GM12872 (cell line): ENCODE measurements at regions not wholly inside any gene's neighbourhood (a gene's known extent, or its start where the extent isn't known, plus 50 kb on each side); places are given as distances from the start of the nearest gene placed in this dataset.

Experiments
- TF ChIP-seq, protein P1 (sequence below): IDR thresholded peaks from 3 replicates; pipeline ENCODE4 v1.5.1; 2011; ENCODE audit warnings: low read depth, mild to moderate bottlenecking, low read length, moderate library complexity; ENCODE audit not compliant: insufficient read depth

DNA sequence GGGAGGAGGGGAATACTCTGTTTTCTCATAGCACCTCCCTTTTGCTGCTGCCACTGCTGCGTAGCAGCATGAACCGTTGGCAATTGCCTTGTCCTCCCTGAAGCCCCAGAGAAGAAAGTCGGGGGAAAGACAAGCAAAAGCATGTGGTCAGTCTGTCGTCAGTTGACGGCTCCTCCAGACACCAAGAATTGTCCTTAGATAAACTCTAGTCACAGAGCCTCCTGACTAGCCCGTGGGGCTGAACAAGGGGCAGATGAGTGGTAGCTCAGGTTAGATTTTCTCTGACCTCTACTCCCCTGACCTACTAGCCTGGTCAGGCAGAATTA lies 126.4 kb upstream of the HSD17B12 start:
- TF ChIP-seq, protein P1, sequence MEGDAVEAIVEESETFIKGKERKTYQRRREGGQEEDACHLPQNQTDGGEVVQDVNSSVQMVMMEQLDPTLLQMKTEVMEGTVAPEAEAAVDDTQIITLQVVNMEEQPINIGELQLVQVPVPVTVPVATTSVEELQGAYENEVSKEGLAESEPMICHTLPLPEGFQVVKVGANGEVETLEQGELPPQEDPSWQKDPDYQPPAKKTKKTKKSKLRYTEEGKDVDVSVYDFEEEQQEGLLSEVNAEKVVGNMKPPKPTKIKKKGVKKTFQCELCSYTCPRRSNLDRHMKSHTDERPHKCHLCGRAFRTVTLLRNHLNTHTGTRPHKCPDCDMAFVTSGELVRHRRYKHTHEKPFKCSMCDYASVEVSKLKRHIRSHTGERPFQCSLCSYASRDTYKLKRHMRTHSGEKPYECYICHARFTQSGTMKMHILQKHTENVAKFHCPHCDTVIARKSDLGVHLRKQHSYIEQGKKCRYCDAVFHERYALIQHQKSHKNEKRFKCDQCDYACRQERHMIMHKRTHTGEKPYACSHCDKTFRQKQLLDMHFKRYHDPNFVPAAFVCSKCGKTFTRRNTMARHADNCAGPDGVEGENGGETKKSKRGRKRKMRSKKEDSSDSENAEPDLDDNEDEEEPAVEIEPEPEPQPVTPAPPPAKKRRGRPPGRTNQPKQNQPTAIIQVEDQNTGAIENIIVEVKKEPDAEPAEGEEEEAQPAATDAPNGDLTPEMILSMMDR = no peak

DNA sequence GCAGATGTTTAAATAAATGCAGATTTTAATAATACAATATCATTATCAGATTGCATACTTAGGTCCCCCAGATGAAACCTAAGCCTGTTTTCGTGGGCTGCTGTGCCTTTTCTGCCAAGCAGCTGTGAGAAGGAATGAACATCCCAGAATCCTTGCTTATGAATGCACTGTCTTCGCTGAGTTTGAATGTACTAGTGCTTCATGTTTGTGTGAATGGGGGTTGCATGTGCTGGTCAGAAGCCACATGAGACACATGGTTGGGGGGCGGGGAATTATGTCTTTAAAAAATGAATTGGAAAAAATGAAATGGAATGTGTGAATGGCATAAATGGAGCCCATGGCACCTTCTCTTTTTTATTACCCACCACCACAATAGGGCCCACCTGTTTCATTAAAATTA lies 125.4 kb upstream of the HSD17B12 start:
- TF ChIP-seq, protein P1 = no peak

DNA sequence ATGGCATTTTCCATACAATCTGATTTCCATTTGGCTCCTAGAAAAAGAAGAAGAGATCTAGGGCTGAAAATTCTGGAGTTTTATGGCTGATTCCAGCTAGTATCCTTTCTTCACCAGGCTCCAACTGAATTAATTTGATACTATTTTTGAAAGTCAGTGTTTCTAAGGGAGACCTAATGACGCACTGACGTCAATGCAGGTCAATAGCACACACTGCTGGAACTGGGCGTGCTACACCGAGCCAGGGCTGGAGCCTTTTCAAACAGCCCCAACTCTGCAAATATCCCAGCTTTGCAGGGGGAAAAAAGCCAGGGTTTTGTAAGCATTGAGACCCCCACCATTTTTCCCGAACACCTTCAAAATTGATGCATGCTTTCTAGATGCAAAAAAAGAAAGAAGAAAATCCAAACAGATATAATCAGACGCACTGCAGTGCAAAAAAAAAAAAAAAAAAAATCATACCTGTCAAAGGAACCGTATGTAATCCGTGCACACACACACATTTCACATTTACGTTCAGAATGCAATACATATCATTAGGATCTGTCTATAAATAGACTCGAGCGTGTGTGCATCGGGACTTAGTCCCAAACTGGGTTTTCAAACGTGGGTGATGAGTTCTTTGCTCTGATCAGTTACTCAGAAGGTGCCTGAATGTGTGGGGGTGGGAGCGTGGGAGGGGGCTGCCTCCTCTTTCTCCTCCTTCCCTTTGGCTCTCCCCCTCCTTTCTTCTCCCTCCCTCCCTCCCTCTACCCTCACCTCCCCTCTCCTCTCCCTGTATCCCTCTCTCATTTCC lies 124.5 kb upstream of the HSD17B12 start:
- TF ChIP-seq, protein P1 = no peak

DNA sequence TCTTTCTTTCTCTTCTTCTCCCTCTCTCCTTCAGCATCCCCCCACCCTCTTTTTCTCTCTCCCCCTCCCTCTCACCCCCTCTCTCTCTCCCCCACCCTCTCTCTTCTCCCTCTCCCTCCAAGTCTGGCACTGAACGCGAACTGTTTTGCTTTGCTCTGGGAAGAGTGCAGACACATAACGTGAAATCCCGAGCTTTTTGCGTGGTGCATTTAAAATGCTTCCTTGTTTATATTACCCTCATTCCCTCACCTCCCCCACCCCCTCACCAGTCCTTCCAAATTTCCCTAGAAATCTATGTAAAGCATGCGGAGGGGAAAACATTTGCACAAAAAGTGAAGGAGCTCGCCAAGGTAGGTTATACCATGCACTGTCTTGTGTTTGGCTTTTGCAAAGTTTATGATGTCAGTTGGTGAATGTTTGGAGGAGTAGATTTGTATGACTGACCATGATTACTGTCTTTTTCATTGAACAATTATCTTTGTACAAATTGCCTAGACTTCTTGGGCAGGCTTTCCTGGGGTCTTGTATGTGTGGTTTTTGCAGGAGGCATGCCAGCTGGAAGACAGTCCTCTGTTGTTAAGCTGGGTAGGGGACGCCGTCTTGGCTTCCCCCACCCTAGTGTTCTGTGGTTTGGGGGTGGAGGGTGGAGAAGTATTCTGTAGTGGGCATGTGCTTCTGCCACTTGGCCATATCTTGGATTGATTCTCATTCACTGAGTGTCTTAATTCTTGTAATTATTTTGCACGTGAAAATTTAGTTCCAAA lies 123.7 kb upstream of the HSD17B12 start:
- TF ChIP-seq, protein P1 = no peak

DNA sequence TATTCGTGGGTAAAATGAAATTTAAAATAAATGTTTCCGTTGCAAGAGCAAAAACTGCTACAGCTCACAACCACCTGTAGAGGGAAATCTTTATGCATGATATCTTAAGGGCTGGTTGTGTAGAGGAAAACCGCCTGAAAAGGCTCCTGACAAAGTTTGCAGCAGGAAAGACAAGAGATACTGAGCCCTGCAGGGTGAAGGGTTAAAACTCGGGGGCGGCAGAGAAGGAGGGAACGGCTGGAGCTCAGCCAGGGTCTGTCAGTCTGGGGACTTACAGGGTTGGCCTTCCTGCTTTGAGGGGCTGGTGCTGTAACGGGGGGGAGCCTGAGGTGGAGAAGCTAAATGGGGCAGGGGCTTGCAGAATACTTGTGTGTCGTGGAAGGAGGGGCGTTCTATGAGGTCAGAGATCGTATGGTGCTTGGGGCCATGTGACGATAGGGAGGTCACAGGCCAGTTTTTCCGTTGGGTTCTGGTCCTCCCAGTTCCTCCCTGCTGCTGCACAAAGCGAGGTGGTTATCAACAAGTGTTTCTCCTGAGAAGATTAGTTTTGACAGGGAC lies 122.9 kb upstream of the HSD17B12 start:
- TF ChIP-seq, protein P1 = no peak

DNA sequence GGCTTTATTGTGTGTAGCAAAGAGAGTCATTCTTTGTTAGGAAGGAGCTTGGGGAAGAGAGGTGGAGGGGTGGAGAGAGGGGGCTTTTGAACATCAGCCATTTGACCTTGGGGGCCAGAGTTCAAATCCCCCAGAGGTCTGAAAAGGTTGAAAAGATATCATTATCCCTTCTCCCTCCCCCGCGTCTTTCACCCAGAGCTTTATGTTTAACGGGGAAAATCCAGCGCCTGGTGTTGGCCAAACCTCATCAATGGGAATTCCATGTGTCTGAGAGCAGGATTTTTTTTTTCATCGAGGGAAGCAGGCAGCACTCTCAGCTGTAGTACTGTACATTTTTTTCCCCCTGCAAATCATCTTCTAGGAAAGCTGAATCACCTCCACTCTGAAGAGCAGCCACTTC lies 122.4 kb upstream of the HSD17B12 start:
- TF ChIP-seq, protein P1 = no peak

DNA sequence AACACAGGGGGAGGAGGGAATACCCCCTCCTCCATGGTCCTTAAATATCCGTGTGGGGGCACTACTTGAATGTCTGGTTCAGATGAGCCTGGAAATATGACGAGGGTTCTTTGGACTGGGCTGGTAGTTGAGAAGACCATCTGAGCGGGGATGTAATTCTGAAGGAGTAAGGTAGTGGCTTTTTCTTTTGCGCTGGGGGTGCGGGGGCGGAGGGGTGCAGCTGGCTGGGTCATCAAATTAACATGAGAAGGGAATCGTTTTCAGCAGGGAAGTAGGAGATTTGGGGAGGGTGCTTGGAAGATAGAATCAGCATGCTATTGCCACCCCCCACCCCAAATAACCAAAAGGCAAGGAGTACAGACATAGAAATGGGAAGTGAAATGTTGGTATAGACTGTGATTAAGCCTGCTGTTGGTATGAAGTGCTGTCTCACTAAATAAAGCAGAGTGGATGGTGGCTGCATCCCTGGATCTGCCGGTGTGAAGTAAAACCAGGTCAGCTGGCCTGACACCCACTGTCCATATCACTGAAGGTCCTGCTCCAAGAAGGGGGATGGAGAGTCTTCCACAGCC lies 121.9 kb upstream of the HSD17B12 start:
- TF ChIP-seq, protein P1 = no peak
